HG02678 (cell line): ENCODE measurements at regions not wholly inside any gene's neighbourhood (a gene's known extent, or its start where the extent isn't known, plus 50 kb on each side); places are given as distances from the start of the nearest gene placed in this dataset.

Source experiments
- ATAC-seq: cut with Tn5 transposase; IDR thresholded peaks from one replicate; pipeline ENCODE4 v1.9.1; 2021; ENCODE audit warnings: mild to moderate bottlenecking, moderate library complexity; ENCODE audit not compliant: unreplicated experiment

DNA sequence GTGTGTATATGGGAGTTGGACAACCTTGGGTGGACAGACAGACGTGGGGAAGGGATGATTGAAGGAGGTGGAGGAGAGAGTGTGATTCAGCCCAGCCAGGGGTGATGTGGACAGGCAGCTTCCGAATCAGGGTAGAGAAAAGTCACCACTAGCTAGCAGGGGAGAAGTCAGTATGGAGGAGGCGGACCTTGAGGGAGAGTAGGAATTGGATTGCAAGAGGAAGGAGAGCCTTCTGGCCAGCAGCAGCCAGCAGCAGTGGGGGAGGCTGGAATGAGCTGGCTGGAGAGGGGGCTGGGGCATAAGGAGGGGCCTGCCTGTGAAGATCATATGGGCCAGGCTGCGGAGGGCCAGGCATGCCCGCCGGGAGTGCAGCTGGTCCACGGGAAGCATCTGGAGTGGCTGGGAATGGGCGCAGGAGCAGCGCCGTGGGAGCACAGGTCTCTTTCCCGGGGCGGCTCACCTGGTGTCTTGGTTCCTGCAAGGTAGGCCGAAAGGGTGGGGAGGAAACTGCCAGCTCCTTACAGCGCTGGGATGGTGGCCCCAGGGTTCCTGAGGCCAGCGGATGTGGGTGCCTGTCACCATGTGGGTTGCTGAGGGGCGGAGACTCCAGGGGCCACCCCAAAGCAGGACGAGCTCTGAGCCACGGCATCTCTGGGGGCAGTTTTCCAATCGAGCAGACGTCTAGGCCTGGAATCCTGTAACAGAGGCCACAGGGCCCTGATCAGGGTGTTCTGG lies 235.3 kb downstream of the SEC14L1 start:
- no peak for ATAC-seq

DNA sequence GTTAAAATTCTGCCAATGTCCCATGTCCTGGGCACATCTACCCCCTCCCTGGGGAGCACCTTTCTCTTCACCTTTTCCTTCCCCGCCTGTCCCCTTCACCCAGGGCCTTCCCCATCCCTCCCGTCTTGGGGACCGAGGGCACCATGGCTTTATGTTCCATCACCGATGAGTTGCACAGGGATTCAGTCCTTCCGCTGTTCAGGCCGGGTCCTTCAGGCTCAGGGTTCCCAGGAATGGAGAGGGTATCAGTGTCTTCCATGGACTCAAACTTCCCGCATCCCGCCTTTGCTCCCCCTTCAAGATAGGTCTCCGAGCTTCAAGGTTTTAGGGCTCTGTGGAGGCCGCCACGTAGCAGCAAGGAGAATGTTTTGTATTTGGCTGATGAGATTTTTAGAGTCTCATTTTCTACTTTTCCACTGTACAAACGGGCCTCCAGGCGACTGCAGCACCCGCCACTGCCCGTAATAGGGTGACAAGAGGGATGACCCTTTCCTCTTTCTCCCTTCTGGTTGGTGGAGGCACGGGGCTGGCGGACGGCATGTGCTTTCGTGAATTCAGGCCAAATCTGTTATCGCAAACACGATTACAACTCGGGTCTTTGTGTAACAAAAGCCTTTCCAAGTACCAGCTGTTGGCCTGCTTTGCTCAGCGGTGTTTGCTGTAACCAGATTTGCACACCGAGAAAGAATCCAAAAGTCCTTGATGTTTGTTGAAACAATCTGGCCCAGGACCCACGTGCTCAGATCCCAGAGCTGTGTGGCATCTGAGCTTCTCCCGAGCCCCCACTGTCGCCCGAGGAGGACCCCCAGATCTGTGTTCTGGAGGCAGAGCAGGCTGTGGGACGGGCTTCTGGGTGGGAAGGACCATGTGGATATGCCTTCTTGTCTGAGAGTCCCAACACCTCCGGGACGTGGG lies 236.3 kb downstream of the SEC14L1 start:
- no peak for ATAC-seq

DNA sequence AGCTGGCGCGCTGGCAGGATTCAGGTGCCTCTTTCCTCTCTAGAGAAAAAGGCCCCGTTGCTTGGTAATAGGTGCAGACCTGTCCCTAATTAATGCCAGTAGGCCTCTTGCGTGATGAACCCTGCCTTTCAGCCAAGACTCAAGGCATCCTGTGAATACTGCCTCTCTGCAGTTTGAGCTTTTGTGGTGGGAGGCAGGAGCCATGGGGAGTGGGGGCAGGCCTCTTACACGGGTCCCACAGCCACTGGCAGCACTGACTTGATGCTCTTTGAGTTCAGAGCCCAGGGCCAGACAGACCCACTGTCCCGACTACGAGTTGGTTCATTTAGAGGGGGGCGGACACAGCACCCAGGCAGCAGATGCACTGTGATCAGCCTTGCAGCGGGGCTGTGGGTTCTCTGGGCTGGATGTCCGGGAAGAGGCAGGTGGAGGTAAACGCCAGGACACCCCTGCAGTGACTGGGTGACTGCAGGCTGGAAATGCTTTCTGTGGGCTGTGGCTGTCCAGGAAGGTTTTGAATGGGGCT lies 237.0 kb downstream of the SEC14L1 start:
- no peak for ATAC-seq

DNA sequence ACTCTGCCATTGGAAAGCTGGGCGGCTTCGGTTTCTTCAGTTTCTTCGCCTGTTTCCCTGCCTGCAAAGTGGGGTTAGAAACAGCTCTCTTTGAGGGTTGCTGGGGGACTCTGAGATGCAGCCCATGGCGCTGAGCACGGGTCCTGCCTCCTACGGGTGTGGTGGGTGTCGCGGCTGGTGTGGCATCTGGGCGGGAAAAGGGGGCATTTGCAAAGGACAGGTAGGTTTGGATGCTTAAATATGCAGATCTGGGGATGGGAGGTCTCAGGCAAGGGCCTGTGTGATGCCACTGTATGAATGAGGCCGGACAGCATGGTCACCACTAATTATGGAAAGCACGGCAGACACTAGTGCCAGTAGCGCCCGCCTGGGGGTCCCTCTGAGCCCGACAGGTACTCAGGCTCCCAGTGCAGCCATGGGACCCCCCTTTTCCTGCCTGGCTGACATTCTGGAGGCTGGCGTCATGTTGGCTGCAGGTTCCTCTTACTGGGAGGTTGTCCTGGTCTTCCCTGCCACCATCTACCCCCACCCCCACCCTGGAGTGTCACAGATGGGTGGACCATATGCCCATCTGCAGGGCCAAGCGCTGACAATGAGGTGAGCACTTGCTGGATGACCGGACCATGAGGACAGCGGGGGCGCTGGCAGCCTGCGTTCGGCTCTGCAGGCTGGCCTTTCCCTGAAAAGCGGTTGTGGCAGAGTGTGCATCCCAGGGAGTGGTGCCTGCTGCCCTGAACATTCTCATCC lies 237.7 kb downstream of the SEC14L1 start:
- no peak for ATAC-seq

DNA sequence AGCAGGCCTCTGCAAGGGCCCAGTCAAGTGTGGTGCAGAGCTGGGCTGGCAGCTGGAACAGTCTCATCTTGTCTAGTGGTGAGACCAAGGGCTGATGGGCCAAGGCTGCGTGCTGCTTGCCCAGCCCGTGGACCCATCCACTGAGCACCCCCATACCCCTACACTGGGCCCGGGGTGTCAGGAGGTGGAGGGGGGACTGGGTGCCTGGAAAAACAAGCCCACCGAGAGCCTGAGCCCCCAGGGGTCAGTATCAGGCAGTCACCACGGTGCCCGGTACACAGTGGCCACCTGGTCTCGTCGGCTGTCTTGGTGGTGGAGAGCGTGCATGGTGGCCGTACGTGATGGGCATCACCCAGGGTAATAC lies 238.3 kb downstream of the SEC14L1 start:
- ATAC-seq, result no peak

DNA sequence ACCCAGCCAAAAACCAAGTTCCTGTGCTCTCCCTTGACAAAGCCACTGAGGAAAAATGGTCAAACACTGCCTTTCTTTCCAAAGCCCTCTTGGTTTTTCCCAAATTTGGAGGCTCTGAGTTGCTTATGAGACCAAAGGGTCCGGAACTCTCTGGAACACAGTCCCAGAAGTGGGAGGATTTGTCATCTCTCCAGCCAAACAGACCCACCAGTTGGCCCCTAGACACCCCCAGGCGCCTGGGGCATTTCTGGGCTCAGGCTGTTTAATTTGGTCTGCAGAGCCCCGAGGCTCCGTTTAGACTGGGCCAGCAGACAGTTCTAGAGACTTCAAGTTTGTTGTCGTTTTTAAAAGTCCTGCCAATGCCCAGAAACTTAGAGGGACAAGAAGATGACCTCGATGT lies 239.1 kb downstream of the SEC14L1 start:
- no peak for ATAC-seq

DNA sequence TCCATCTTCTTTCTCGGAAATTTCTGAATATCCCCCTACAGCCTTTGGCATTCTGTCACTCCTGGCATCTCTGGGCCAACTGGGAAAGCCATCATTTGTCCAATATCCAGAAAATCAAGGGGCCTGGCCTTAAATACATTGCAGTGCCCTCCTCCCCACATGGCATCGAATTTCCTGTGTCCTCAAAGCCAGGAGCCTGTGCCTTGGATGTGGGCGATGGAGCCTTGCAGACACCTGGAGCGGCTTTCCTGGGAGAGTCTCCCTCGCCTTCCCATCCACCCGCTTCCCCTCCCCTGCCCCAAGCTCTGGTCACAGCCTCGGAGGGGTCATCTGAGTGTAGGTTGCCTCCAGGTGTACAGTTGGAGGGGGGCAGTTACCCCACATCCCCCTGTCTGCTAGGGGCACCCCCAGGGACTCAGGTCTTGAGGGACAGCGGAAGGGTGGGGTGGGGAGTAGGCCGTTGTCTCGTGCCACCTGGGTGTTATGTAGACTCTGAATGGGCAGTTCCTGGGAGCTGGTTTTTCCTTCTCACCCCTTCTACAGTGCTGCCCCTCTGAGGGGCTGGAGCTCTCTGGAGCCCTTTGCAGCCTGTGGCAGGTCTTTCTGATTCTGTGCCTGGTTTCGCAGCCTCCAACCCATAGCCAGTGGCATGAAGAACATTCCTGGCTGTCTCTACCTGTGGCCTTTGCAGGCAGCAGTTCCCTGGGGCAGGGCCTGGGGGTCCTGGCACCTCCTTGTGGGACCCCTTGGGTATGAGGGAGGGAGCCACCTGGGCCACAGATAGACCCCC lies 239.8 kb downstream of the SEC14L1 start:
- no peak for ATAC-seq

DNA sequence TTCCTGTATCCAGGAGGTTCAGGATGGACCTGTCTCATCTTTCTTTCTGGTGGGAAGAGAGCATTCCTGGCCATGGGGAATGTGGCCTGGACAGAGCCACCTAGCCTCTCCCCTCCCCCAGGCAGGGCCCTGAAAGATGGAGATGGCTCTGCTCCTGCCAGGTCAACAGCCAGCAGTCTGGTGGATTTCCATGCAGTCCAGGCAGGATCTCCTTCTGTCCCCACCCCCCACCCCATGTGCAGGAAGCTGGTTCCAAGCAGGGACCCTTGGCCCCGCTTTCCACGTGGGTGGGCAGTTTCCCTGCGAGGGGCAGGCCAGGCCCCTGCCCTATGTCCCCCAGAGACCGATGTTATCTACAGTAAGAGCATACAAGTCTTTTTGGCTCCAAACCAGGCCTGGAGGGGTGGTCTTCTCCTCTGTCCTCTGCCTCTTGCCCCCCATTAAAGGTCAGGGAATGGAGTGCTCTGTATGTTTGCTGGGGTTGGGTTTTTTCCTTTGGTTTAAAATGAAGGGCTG lies 240.5 kb downstream of the SEC14L1 start:
- no peak for ATAC-seq

DNA sequence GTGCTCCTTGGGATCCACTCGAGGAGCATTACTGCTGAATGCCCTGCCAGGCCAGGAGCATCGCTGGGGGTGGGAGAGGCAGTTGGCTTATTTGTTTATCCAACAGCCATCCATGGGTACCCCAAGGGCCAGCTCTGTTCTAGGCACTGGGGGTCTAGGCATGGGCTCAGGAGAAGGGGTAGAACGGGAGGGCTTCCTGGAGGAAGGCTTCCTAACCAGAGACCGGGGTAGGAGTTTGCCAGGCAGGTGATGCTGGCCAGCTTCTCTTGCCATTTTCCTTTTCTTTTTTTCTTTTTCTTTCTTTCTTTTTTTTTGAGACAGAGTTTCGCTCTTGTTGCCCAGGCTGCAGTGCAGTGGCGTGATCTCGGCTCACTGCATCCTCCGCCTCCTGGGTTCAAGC lies 241.0 kb downstream of the SEC14L1 start:
- ATAC-seq, result no peak

DNA sequence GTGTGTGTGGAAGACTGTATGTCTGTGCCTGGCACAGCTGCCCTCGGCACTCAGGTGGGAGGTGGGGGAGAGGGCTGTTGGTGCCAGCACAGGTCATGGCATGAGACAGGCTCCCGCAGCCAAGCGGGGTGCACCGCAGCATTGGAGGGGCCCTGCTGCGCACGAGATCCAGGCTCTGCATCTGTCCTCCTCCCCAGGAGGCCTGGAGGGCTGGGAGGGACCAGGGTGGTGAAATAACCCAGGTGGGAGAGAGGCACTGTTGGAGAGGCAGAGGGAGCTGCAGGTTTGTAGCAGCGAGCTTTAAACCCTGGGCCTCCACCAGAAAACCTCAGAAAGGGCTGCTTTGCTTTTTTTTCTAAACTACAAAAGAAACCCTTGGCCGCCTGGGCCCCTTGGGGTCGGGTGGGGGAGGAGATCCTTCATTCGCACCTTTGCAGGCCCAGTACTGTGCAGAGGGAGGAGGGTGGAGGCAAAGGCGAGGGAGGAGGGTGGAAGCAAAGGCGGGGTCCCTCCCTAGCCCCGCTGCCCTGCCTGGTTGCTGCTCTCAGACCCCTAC lies 241.7 kb downstream of the SEC14L1 start:
- no peak for ATAC-seq

DNA sequence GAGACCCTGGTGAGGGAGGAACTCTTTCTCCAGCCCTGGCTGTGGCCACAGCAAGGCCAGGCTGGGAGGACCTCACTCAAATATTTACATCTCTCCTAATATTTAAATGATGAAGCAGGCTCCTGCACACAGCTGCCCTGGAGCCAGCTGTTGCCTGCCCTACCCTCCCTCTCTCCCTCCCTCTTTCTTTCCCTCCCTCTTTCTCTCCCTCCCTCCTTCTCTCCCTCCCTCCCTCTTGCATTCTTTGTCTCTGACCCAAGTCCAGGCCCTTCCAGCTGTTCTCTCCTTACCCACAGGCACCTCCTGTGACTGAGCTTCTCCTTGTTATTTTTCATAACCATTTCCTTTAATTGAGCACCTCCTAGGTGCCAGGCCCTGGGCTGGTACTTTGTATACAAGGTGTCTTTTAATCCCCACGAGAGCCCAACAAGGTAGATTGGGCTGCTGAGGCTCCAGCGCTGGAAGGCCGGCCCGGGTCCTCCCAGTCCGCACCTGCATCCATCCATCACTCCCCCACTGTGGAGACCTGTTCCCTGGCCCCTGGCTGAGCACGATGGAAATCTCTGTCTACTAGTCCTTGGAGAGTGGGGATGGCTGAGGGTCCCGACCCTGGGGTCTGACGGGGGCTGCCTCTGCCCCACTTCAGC lies 242.3 kb downstream of the SEC14L1 start:
- no peak for ATAC-seq

DNA sequence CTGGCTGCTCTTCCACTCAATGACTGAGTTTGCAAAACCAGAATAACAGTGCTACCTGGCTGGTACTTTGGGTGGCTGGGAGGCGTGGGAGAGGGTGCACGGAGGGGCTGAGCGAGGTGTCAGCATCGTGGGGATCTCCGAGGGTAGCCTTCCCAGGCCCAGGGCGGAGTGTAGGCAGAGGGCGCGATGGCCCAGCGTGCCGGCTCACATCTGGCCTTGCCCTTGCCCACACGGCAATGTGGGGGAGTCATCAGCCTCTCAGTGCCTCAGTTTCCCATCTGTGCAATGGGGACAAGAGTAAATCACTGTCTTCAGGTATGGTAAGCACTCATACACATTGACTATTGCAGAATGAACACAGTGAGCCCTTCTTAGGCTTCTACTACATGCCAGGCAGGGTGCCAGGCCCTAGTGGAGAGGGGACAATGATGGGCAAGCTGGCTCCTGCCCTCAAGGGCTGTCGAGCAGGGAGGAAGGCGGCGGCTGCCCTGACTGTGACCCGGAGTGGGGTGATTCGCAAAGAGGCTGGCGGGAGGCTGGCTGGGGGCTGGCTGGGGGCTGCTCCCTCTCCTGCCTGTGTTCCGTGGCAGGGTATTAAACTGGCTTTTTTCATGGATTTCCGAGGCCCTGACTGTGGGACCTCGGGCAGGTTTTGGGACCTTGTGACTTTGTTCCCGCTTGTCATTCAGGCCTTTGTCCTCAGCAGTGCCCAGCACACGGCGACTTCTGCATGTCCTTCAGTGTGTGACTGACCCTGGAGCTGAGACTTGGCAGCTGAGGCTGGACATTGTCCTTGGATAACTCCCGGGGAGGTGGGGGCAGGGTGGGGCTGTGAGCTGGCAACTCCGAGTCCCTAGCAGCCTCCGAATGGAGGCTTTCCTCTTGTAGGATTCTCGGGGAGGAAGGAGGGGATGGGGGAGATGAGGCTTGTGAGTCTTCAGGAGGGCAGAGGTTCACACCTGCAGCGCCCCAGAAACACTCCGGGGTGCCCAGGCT lies 243.1 kb downstream of the SEC14L1 start:
- ATAC-seq, result no peak

DNA sequence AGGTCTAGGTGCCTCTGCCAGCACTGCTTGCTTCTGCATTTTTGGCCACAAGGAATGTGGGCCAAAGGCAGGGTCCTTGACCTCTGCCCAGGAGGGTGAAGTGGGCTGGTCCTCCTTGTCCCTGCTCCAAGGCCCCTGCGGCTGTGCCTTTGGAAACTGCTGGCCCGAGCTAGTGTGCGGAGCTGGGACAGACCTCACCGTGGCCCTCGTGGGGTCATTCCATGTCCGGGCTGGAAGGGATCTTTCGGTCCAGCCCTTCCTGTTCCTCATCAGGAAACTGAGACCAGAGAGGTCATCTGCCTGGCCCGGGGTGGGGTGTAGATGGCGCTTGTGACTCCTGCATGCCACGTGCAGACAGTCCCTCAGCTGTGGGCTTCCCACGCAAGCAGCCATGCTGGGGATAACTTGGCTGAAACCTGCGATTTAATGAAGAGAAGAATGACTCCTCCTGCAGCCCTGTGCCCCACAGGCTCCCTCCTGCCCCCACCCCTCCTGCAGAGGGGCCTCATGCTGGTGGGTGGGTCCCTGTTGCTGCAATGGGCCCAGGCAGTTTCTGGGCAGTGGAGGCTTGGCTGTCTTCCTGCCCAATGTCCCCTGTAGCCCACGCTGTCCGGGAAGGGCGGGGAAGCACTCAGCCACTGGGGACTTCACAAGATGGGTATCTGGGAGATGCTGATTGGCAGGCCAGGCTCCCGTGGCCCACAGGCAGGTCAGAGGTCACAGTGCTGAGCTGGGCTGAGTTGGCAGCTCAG lies 245.2 kb downstream of the SEC14L1 start:
- no peak for ATAC-seq

DNA sequence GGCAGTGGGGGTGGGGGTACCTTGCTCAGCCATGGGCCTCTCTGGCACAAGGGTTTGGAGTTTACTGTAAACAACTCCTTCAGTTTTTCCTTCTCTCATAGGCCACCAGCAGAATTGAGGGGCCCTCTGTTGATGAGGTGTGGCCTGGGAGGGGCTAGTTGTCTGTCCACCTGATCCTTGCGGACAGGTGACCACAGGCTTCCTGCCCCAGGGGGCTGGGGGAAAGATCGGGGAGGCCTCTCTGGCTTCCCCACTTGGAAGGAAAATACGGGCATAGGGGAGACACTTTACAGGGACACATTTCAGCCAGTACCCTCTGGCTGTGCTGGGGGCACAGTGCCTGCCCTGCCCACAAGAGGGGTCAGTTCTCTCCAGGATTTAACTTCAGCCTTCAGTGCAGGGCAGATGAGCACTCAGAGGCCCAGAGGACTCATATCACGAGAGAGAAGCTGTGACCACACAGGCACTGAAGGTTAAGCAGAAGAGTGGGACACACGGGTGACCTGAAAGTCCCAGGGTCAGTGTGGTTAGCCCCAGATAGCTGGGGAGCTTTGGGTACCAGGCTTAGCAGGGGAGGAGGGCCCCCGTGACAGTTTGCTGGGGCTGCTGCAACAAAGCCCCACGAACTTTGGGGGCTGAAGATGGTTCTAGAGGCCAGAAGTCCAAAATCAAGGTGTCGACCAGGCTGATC lies 245.9 kb downstream of the SEC14L1 start:
- no peak for ATAC-seq

DNA sequence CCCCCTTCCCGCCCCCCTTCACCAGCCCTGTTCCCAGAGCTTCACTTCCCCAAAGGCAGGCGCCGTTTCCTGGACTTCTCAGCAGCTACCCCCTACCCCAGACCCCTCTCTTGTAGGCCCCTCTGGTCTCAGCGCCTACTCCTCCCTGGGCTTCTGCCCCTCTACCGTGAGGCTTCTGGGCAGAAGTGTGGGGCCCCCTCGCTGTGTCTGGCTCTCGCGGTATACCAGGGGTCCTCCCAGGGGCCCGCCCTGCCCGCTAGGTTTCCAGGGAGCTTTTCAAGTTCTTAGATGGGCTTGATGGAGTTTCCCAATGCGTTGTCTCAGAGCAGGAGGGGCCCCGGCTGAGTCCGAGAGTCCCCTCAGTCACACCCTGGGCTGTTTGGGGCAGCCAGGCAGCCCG lies 247.1 kb downstream of the SEC14L1 start:
- ATAC-seq, result no peak

DNA sequence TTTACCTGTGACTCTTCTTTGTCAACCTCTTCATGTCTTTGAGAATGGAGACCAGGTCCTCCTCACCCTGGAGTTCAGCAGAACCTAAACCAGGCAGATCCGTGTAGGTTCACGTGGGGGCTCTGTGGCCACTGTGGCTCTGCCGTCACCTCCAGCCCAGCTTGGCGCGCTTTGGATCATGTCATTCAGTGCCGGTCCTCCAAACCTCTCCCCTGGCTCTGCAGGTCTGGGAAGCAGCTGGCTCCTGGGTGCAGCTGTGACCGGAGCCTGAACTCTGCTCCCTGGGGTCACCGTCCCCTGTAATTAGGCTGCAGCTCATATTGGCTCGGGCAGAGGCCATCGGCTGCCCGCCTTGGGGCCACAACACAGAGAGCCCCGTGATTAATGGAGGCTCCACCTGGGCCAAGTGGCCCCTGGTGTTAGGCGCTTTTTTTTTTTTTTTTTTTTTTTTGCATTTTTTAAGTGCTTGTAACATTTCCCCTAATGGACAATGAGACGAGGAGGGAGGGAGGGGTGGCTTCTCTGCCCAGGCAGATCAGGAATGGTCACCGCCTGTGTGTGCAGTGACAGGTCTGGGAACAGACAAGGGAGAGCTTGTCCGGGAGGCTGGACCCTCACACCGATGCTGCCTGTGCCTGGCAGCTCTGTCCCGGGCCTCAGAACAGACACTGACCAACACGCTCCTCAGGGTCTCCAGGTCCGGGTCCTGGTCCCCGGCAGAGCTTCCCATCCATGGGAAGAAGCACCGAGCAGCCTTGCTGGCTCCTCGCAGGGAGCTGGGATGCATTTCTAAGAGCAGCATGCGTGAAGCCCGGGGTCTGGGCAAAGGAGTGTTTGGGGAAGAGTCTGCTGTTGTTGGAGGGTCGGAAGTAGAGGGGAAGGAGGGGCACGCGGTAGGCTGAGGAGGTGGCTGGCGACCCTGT lies 247.9 kb downstream of the SEC14L1 start:
- ATAC-seq, result no peak
